ENCODE measurements at regions not wholly inside any gene's neighbourhood (a gene's known extent, or its start where the extent isn't known, plus 50 kb on each side); places are given as distances from the start of the nearest gene placed in this dataset.

DNA sequence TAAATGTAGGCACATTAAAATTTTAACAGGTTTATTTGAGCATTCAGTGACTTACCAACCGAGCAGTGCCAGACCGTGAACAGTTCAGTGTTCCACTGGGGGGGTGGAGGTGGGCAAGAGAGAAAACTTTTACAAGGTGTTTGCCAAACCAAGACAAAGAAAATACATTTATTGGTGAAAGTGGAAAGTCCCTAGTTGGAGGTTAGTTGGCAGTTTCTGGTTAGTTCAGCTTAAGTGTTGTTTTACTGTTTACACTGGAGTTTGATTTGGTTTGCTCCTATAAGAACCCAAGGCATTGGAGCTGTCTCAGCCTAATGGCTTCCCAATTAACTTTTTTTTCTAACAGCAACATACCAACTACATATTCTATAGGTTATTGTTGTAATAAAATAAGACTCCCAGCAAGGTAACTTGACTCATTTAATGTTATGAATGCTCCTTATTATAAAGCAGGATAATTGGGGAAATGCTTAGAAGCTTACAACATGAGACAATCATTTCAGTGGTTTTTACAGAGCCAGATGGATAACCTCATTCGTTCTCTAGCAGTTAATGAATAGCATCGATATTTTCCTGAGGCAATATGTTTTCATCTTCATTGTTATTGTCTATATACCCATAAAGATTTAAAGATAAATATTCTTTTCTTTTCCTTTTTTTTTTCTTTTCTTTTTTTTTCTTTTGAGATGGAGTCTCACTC lies 115.8 kb downstream of the ETNK1 start:
- Mint-ChIP-seq H3K4me1 (no peaks in the 10 kb centered on the region), H3K27me3 (peaks cover 0 to 6% of the 10 kb centered on the region in 2 donors), H3K9me3 (no peaks in the 10 kb centered on the region), H3K4me3 (no peak overlapping the region), H3K36me3 (no peaks in the 10 kb centered on the region), H3K27ac (no peak overlapping the region)
- ATAC-seq (replicated peaks): no peak
- DNase-seq: no peak

DNA sequence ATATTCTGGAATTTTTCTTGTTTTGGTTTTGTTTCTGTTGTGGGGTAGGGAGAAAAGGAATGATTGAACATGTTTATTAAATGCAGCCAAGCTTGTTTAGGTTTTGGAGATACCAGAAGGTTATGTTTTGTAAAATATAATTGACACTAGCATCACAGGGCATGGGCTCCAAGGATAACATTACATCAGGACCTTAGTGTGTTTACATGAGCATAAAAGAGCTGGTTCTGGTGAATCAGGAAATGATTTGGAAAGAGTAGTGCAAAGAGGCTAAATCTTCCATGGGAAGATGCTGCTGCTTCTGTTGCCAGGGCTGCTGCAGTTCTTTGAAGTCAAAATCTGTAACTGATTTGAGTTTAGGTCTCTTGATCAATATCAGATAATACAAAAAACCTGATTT lies 118.7 kb downstream of the ETNK1 start:
- Mint-ChIP-seq H3K9me3 (no peaks in the 10 kb centered on the region), H3K4me1 (no peaks in the 10 kb centered on the region), H3K4me3 (no peak overlapping the region), H3K36me3 (no peaks in the 10 kb centered on the region), H3K27ac (no peak overlapping the region), H3K27me3 (peaks cover 4% of the 10 kb centered on the region in 2 donors)
- DNase-seq (no peak), ATAC-seq (replicated peaks) (no peak)

DNA sequence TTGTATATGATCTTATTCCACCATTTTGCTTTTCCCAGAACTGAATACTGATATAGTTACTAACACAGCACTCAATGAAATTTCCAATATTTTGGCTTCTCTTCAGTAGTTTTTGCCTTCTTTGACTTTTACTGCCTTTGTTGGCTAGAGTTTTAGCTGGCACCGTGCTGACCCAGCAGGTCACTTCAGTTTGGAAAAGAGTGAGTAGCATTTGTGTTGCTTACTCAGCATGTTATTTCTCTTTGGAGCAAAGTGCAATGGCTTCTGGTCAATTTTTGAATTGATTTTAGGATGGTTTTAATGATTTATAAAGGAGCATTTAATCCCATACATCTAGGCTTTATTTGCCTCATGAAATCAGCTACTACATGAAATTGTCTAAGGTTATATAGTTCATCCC lies 119.2 kb downstream of the ETNK1 start:
- no peak for DNase-seq
- Mint-ChIP-seq H3K4me1 (no peaks in the 10 kb centered on the region), H3K9me3 (no peaks in the 10 kb centered on the region), H3K27me3 (peaks cover 0 to 5% of the 10 kb centered on the region in 2 donors), H3K36me3 (no peaks in the 10 kb centered on the region), H3K27ac (no peak overlapping the region), H3K4me3 (no peak overlapping the region)
- ATAC-seq (replicated peaks): no peak

DNA sequence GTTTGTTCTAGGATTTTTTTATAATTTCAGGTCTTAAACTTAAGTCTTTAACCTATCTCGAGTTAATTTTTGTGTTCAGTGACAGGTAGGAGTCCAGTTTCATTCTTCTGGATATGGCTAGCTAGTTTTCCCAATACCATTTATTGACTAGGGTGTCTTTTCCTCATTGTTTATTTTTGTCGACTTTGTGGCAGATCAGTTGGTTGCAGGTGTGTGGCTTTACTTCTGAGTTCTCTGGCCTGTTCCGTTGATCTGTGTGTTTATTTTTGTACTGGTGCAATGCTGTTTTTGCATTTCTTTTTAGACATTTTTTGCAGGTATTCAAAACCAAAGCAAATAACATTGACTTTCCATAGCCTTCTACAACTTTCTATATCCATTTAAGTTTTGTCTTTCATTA lies 121.7 kb downstream of the ETNK1 start:
- DNase-seq (no peak), ATAC-seq (replicated peaks) (no peak)
- Mint-ChIP-seq H3K36me3 (no peaks in the 10 kb centered on the region), H3K9me3 (no peaks in the 10 kb centered on the region), H3K4me3 (no peak overlapping the region), H3K4me1 (no peaks in the 10 kb centered on the region), H3K27me3 (peaks cover 0 to 9% of the 10 kb centered on the region in 2 donors), H3K27ac (no peak overlapping the region)

DNA sequence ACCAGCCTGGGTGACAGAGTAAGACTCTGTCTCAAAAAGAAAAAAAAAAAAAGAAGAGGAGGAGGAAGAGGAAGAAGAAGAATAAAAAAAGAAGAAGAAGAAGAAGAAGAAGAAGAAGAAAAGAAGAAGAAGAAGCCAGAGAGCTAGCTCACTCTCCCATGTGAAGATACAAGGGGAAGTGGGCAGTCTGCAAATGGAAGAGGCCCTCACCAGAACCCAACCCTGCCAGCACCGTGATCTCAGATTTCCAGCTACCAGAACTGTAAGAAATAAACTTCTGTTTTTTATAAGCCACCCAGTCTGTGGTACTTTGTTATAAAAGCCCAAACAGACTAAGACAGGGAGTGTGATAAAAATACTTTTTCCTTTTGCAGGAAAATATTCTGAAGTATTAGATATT lies 130.7 kb downstream of the ETNK1 start:
- ATAC-seq (replicated peaks): no peak
- no peak for DNase-seq
- Mint-ChIP-seq H3K36me3 (no peaks in the 10 kb centered on the region), H3K4me1 (no peaks in the 10 kb centered on the region), H3K27me3 (peaks cover 0 to 3% of the 10 kb centered on the region in 2 donors), H3K9me3 (peaks cover 4 to 7% of the 10 kb centered on the region in 2 donors), H3K4me3 (no peak overlapping the region), H3K27ac (no peak overlapping the region)

DNA sequence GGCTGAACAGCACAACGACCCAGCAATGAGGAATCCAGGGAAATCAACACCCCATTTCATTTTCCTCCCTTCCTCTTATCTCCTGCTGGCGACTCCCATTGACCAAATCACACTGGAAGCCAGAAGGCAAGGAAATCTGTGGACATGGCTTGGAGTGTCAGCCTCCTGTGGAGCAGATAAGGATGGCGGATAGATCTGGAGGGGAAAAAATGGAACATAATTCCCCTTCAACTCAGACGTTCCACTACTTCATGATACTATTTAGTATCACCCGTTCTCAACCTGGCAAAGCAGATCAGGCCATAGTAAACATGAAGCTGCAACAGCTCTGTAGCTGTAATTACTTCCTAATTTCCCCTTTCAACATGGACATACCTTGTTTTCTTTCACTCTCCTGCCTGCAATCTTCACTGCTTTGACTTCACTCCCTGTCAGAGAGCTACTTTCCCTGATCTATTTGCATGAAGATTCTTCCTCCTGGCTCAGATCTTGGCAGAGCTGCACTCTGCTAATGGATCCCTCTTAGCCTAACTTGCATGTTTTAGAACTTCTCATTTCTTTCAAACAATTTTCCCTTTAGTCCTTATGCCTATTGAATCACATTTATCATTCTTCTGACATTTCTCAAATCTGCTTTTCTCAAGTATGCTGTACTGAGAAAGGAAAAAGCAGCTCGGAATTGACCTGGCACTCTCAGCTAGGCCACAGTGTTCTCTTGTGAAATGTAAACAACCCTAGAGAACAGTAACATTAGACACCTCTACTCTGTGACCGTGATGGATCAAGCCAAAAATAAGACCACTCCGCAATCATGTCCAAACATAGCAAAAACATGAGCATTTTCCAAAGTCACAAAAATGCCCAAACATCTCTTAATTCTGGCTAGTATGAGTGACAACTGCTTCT lies 135.1 kb downstream of the ETNK1 start:
- no peaks in the 10 kb centered on the region for H3K4me1 Mint-ChIP-seq
- no peak overlapping the region for H3K27ac Mint-ChIP-seq
- H3K27me3 Mint-ChIP-seq: no peaks in the 10 kb centered on the region
- H3K36me3 Mint-ChIP-seq: no peaks in the 10 kb centered on the region
- H3K9me3 Mint-ChIP-seq: peaks cover 0 to 2% of the 10 kb centered on the region in 2 donors
- DNase-seq: no peak
- no peak for ATAC-seq (replicated peaks)
- no peak overlapping the region for H3K4me3 Mint-ChIP-seq

DNA sequence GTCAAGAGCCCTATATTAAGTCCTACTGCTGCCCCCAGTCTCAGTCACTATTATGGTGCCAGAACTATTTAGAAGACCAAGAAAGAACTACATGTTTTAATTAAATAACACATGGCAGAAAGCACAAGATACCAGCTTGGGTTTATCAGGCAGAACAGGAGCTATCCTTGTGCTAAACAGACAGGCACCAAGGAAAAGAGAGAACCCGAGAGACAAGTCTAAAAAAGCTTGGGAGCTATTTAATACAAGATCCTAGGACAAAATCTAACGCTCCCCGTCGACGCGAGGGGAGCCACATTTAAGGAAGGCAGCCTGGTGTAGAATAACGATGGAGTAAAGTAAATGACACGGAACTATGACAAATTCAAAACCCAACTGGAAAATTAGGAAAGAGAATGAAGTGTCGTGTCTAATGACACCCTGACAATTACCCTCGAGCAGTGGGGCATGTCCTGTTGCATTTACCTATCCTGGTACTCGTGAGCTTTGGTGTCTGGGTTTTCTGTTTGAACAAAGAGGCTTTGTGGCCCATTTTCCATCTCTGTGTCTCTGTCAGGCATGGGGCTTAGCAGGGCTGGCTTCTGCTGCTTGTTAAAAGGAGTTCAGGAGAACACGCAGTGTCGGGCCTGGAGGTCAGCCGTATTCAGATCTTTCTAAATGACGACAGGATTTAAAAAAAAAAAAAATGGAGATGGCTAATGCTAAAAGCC lies 140.6 kb downstream of the ETNK1 start:
- Mint-ChIP-seq H3K4me3 (no peak overlapping the region), H3K4me1 (no peaks in the 10 kb centered on the region), H3K27ac (no peak overlapping the region), H3K9me3 (no peaks in the 10 kb centered on the region), H3K27me3 (no peaks in the 10 kb centered on the region), H3K36me3 (no peaks in the 10 kb centered on the region)
- DNase-seq (no peak), ATAC-seq (replicated peaks) (no peak)

DNA sequence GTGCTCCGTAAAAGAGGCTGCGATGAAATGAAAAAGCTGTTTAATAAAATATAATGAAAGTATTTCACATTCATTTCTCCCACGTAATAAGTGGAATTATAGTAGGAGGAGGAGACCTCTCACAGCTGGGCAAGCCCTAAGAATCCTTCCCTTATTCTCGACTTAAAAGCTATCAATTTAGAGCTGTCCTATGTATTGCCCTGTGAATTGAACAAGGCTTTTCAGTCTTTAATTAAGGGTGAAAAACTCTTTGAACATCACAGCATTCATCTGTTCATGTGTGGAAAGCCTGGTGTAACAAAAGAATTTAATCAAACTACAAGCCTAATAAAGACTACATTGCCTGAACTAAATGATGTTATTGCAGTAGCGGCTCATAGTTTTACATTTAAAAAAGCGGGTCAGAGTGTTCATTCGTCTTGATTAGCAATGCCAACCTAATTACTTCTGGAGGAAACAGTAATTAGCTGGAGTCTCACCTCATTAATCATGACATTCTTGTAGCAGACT lies 142.0 kb downstream of the ETNK1 start:
- ATAC-seq (replicated peaks): no peak
- no peak for DNase-seq
- no peaks in the 10 kb centered on the region for H3K36me3 Mint-ChIP-seq
- H3K27ac Mint-ChIP-seq: no peak overlapping the region
- no peaks in the 10 kb centered on the region for H3K4me1 Mint-ChIP-seq
- H3K4me3 Mint-ChIP-seq: no peak overlapping the region
- no peaks in the 10 kb centered on the region for H3K27me3 Mint-ChIP-seq
- no peaks in the 10 kb centered on the region for H3K9me3 Mint-ChIP-seq

DNA sequence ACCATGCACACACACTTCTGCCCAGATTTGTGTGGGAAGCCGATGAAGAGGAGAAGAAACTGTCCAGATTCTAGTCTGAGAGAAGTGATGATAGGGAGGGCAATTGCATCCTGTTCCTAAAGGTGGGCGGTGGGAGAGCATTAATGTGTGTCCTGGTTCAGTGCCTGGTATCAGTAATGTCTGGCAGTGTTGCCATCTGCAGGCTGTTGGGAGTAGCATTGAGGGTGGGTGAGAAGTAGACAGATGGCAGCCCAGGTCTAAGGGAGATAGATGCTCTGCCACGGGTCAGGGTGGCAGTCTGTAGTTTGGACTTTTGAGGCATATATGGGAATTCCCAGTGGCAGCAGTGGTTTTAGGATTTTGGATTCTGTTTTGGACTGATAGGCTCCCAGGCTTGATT lies 156.4 kb downstream of the ETNK1 start:
- ATAC-seq (replicated peaks): no peak
- Mint-ChIP-seq H3K4me3 (no peak overlapping the region), H3K27ac (no peak overlapping the region), H3K36me3 (no peaks in the 10 kb centered on the region), H3K9me3 (peaks cover 0 to 2% of the 10 kb centered on the region in 2 donors), H3K27me3 (peaks cover 5% of the 10 kb centered on the region in 2 donors), H3K4me1 (no peaks in the 10 kb centered on the region)
- no peak for DNase-seq

DNA sequence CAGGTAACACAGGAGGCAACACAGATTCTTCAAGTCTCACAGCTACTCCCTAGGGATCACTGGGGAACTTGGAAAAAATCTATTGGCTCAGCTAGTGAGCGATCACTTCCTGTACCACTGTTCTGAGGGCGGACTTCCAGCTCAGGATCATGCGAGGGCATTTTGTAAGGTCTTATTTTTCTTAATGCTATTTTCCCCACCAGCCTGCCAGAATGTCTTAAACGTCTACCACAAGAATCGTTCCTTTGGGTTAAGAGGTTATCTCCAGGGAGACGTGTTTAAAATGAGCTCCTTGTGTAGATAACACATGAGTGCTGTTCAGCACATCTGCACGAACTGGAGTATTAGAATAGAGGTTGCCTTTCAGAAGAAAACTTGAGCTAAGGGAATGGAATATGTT lies 162.6 kb downstream of the ETNK1 start:
- no peaks in the 10 kb centered on the region for H3K4me1 Mint-ChIP-seq
- no peaks in the 10 kb centered on the region for H3K36me3 Mint-ChIP-seq
- ATAC-seq (replicated peaks) (no peak), DNase-seq (no peak)
- H3K27me3 Mint-ChIP-seq: peaks cover 0 to 4% of the 10 kb centered on the region in 2 donors
- H3K4me3 Mint-ChIP-seq: no peak overlapping the region
- H3K27ac Mint-ChIP-seq: no peak overlapping the region
- peaks cover 0 to 6% of the 10 kb centered on the region in 2 donors for H3K9me3 Mint-ChIP-seq

DNA sequence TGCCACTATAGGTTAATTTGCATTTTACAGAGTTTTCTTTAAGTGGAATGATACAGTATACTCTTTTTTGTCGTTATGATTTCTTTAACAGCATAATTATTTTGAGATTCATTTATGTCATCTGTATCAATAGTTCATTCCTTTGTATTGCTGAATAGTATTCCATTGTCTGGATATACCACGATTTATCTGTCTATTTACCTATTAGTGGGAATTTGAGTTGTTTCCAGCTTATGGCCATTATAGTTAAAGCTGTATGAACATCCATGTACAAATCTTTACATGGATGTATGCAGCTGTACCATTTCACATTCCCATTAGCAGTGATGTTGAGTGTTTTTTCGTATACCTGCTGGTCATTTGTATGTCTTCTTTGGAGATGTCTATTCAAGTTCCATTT lies 163.9 kb downstream of the ETNK1 start:
- no peak overlapping the region for H3K4me3 Mint-ChIP-seq
- H3K36me3 Mint-ChIP-seq: no peaks in the 10 kb centered on the region
- DNase-seq (no peak), ATAC-seq (replicated peaks) (no peak)
- peaks cover 0 to 6% of the 10 kb centered on the region in 2 donors for H3K9me3 Mint-ChIP-seq
- H3K27ac Mint-ChIP-seq: no peak overlapping the region
- H3K4me1 Mint-ChIP-seq: no peaks in the 10 kb centered on the region
- H3K27me3 Mint-ChIP-seq: peaks cover 0 to 4% of the 10 kb centered on the region in 2 donors

DNA sequence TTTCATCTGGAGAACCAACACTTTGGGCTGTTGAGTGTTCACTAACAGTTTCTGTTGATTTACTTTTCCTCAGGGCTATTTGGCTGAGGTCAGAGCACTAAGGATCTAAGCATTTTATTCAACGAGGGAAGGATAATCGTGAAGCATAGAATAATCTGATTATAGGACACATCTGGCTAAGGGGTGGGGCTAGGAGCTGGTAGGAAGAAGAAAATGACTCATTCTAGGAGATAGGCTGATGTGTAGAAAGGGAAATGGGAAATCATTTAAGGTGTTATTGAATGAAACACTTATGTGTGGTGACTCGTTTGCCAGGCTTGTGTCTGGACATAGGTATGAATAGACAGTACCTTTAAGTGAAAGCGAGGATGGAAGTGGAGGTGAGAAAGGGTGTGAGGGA lies 167.2 kb downstream of the ETNK1 start:
- H3K27me3 Mint-ChIP-seq: peaks cover 0 to 4% of the 10 kb centered on the region in 2 donors
- peaks cover 0 to 6% of the 10 kb centered on the region in 2 donors for H3K9me3 Mint-ChIP-seq
- H3K4me3 Mint-ChIP-seq: no peak overlapping the region
- H3K4me1 Mint-ChIP-seq: no peaks in the 10 kb centered on the region
- DNase-seq (no peak), ATAC-seq (replicated peaks) (no peak)
- H3K27ac Mint-ChIP-seq: no peak overlapping the region
- no peaks in the 10 kb centered on the region for H3K36me3 Mint-ChIP-seq

DNA sequence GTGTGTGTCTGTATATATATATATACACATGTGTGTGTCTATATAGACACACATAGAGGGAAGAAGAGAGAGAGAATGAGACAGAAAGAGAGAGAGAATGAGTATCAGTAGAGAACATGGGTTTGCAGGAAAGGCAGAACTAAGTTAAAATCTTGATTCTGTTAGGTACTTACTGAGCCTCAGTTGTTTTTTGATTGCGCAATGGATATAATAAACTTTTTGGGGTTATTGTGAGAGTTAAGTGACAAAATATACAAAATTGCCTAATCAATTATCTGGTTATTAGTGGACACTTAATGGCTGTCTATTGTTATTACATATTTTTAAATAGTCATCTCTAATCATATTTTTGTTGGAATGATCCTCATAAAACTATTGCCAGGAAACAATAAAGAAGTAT lies 169.0 kb downstream of the ETNK1 start:
- no peak for ATAC-seq (replicated peaks)
- H3K36me3 Mint-ChIP-seq: no peaks in the 10 kb centered on the region

DNA sequence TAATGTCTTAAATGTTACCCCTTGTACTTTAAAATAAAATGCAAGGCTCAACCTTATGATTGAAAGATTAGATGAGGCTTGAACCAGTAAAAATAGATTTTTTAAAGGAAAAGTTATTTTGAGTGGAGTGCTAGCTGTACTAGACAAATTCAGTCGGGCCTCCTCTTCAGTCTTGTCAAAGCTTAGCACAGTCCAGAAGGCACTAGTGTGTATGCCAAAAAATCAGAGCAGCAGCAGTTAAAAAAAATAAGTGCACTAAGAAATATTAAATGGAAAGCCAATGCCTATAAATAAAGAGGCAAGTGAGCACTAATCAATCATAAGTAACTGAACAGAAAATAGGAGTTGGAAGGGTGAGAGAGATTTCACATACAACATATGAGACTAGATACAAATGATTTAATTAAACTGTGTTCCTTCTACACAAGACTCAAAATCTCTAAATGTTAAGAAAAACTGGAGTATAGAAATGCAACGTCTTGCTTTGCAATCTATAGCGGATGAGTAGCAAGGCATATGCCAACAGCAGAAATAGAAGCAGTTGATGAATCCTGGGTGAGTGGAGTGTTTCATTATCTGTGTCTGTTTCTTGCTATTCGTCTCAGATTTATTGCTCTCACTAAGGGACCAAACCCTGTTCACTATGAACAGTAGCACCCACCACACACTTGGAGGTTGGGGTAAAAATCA lies 172.1 kb downstream of the ETNK1 start:
- Mint-ChIP-seq H3K4me1 (peaks cover 0 to 4% of the 10 kb centered on the region in 2 donors), H3K27ac (no peak overlapping the region), H3K9me3 (no peaks in the 10 kb centered on the region), H3K4me3 (no peak overlapping the region), H3K36me3 (no peaks in the 10 kb centered on the region), H3K27me3 (peaks cover 0 to 4% of the 10 kb centered on the region in 2 donors)
- ATAC-seq (replicated peaks) (no peak), DNase-seq (no peak)

More for the DNA sequence above, 169.0 kb downstream of the ETNK1 start:
- Mint-ChIP-seq H3K4me1 (no peaks in the 10 kb centered on the region), H3K4me3 (no peak overlapping the region), H3K27me3 (peaks cover 0 to 4% of the 10 kb centered on the region in 2 donors), H3K9me3 (peaks cover 0 to 4% of the 10 kb centered on the region in 2 donors), H3K27ac (no peak overlapping the region)
- no peak for DNase-seq
